ENCODE measurements at regions not wholly inside any gene's neighbourhood (a gene's known extent, or its start where the extent isn't known, plus 50 kb on each side); places are given as distances from the start of the nearest gene placed in this dataset.

DNA sequence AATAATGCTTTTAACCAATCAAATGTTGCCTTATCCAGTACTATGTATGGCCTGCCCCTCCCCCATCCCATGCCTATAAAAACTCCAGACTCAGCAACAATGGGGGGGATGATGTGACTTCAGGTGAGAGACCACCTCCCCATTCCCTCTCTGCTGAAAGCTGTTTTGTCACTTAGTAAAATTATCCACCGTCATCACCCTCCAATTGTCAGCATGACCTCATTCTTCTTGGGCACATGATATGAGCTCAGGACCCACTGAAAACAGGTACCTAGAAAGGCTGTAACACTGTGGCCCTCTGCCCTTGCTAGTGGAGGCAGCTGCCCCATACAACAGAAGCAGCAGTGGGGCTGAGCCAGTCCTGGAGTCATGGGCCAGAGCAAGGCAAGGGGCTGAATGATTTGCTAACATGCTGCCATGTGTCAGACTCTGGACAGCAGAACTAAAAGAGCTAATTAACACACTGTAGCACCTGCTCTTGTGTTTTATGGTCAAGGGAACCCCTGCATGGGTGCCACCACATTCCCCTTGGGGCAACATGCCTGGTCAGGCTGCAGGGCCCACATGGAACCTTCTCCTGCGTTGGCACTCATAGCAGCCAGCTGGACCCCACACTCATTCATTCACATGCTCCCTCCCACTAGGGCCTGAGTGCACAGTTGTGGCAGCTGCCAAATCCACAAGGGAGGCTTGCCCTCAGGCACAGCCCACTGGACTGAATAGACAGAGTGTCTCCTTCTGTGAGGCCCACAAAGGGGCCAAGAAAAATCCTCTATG, 722.2 kb upstream of the PCDH20 start:
- no peak overlapping the region for H3K23ac ChIP-seq (ENCODE audit: low read length)
- no peaks in the 10 kb centered on the region for H3K36me3 ChIP-seq (ENCODE audit: control insufficient read depth in 1 of 2, insufficient read depth in 2 of 2, low read length in 2 of 2)
- no peak overlapping the region for H2BK120ac ChIP-seq (ENCODE audit: insufficient read depth, low read length, poor library complexity)
- no peak overlapping the region for H3K4ac ChIP-seq (ENCODE audit: low read depth, low read length)
- H3K27ac ChIP-seq (ENCODE audit: low read depth, low read length), result no peak overlapping the region
- H3K4me2 ChIP-seq (ENCODE audit: low read length), result peak overlapping the region; percentile 36
- no peaks in the 10 kb centered on the region for H3K4me1 ChIP-seq (ENCODE audit: control insufficient read depth in 1 of 2, insufficient read depth in 2 of 2, low read length in 2 of 2)
- H2AFZ ChIP-seq (ENCODE audit: insufficient read depth, low read length, poor library complexity), result no peak overlapping the region
- H4K91ac ChIP-seq (ENCODE audit: low read depth, low read length), result no peak overlapping the region
- no peaks in the 10 kb centered on the region for H3K79me1 ChIP-seq (ENCODE audit: low read length)
- no peaks in the 10 kb centered on the region for H3K27me3 ChIP-seq (ENCODE audit: insufficient read depth, low read length)
- H2AK5ac ChIP-seq (ENCODE audit: low read length), result no peak overlapping the region
- no peak for DNase-seq
- no peak overlapping the region for H3K14ac ChIP-seq (ENCODE audit: low read length)
- no peaks in the 10 kb centered on the region for H3K9me3 ChIP-seq (ENCODE audit: insufficient read depth, low read depth, low read length)
- no peak overlapping the region for H3K4me3 ChIP-seq (ENCODE audit: low read depth, low read length)
- H4K12ac ChIP-seq (ENCODE audit: low read depth, low read length), result no peak overlapping the region
- H3K18ac ChIP-seq (ENCODE audit: low read length), result no peak overlapping the region
- H3K79me2 ChIP-seq (ENCODE audit: control insufficient read depth, insufficient read depth, low read length, poor library complexity), result no peaks in the 10 kb centered on the region
- no peak overlapping the region for H4K8ac ChIP-seq (ENCODE audit: low read depth, low read length)
- no CpG with 5 or more reads among the region's 2 CpGs for WGBS (ENCODE audit: extremely low coverage, insufficient coverage, insufficient read length)
- no peak overlapping the region for H2BK5ac ChIP-seq (ENCODE audit: low read depth, low read length, poor library complexity)
- no peak overlapping the region for H2BK12ac ChIP-seq (ENCODE audit: low read length)
- H3K9ac ChIP-seq (ENCODE audit: low read length), result no peak overlapping the region

DNA sequence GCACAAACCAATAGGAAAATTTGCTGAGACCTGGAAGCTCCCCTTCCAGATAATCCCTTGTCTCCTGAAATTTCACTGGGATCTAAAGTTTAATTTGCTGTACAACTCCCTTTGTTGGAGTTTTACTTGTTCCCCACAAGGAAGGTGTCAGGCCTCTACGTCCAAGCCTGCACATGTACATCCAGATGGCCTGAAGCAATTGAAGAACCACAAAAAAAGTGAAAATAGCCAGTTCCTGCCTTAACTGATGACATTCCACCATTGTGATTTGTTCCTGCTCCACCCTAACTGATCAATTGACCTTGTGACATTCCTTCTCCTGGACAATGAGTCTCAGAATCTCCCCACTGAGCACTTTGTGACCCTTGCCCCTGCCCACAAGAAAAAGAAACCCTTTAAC, 716.0 kb upstream of the PCDH20 start:
- Histone ChIP-seq H3K14ac (ENCODE audit: low read length) (no peak overlapping the region), H3K4me2 (ENCODE audit: low read length) (no peak overlapping the region), H2BK12ac (ENCODE audit: low read length) (no peak overlapping the region), H4K8ac (ENCODE audit: low read depth, low read length) (no peak overlapping the region), H3K79me2 (ENCODE audit: control insufficient read depth, insufficient read depth, low read length, poor library complexity) (no peaks in the 10 kb centered on the region), H2BK120ac (ENCODE audit: insufficient read depth, low read length, poor library complexity) (no peak overlapping the region), H3K23ac (ENCODE audit: low read length) (no peak overlapping the region), H4K91ac (ENCODE audit: low read depth, low read length) (no peak overlapping the region), H3K9me3 (ENCODE audit: insufficient read depth, low read depth, low read length) (no peaks in the 10 kb centered on the region), H3K27ac (ENCODE audit: low read depth, low read length) (no peak overlapping the region), H3K79me1 (ENCODE audit: low read length) (no peaks in the 10 kb centered on the region), H4K12ac (ENCODE audit: low read depth, low read length) (no peak overlapping the region), H3K9ac (ENCODE audit: low read length) (no peak overlapping the region), H3K4ac (ENCODE audit: low read depth, low read length) (no peak overlapping the region), H3K4me1 (ENCODE audit: control insufficient read depth in 1 of 2, insufficient read depth in 2 of 2, low read length in 2 of 2) (no peaks in the 10 kb centered on the region), H3K36me3 (ENCODE audit: control insufficient read depth in 1 of 2, insufficient read depth in 2 of 2, low read length in 2 of 2) (no peaks in the 10 kb centered on the region), H2BK5ac (ENCODE audit: low read depth, low read length, poor library complexity) (no peak overlapping the region), H3K4me3 (ENCODE audit: low read depth, low read length) (no peak overlapping the region), H2AK5ac (ENCODE audit: low read length) (no peak overlapping the region), H3K27me3 (ENCODE audit: insufficient read depth, low read length) (no peaks in the 10 kb centered on the region), H2AFZ (ENCODE audit: insufficient read depth, low read length, poor library complexity) (no peak overlapping the region), H3K18ac (ENCODE audit: low read length) (no peak overlapping the region)
- no peak for DNase-seq
- WGBS (ENCODE audit: extremely low coverage, insufficient coverage, insufficient read length), result no CpG with 5 or more reads among the region's 1 CpG

DNA sequence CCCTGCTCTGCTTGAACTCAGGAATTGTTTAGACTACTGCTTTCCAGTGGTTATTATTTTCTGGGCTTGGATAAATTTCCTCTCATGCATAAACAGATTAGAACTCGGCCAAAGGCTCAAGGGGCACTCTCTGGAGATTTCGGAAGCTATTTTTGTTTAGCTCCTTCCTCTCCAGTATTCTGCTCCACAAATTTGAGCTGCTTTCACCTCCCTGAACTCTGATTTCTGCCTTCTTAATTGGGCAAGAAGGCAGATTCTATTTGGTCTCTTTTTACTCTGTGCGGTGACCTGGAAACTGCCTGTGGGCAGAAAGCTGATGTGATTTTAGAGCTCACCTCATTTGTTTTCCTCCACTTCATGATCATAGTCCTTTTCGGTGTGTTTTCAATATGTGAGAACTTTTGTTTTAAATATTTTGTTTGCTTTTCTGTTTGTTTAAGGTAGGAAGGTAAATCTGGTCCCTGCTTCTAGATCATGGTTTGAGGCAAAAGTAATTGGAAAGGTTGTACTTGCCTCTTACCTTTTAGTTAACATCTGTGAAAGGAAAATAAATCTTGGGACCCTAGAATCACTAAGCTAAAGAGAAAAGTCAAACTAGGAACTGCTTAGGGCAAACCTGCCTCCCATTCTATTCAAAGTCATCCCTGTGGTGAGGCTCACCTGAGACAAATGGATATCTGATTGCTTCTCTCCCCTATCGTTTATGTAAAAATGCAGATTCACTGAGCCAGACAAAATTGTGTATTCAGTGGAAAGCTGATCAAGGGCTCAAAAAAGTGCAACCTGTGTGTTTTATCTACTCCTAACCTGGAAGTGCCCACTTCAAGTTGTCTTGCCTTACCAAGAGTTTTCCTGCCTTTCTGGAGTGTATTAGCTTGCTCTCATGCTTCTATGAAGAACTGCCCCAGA, 714.7 kb upstream of the PCDH20 start:
- Histone ChIP-seq H3K27ac (ENCODE audit: low read depth, low read length) (no peak overlapping the region), H3K9me3 (ENCODE audit: insufficient read depth, low read depth, low read length) (no peaks in the 10 kb centered on the region), H2BK5ac (ENCODE audit: low read depth, low read length, poor library complexity) (no peak overlapping the region), H2AK5ac (ENCODE audit: low read length) (no peak overlapping the region), H3K4me3 (ENCODE audit: low read depth, low read length) (no peak overlapping the region), H3K18ac (ENCODE audit: low read length) (no peak overlapping the region), H3K79me2 (ENCODE audit: control insufficient read depth, insufficient read depth, low read length, poor library complexity) (no peaks in the 10 kb centered on the region), H3K79me1 (ENCODE audit: low read length) (no peaks in the 10 kb centered on the region), H3K4me1 (ENCODE audit: control insufficient read depth in 1 of 2, insufficient read depth in 2 of 2, low read length in 2 of 2) (no peaks in the 10 kb centered on the region), H4K8ac (ENCODE audit: low read depth, low read length) (no peak overlapping the region), H2BK12ac (ENCODE audit: low read length) (no peak overlapping the region), H2BK120ac (ENCODE audit: insufficient read depth, low read length, poor library complexity) (no peak overlapping the region), H2AFZ (ENCODE audit: insufficient read depth, low read length, poor library complexity) (no peak overlapping the region), H3K36me3 (ENCODE audit: control insufficient read depth in 1 of 2, insufficient read depth in 2 of 2, low read length in 2 of 2) (no peaks in the 10 kb centered on the region), H4K91ac (ENCODE audit: low read depth, low read length) (no peak overlapping the region), H3K27me3 (ENCODE audit: insufficient read depth, low read length) (no peaks in the 10 kb centered on the region), H3K9ac (ENCODE audit: low read length) (no peak overlapping the region), H4K12ac (ENCODE audit: low read depth, low read length) (no peak overlapping the region), H3K23ac (ENCODE audit: low read length) (no peak overlapping the region), H3K4ac (ENCODE audit: low read depth, low read length) (no peak overlapping the region), H3K4me2 (ENCODE audit: low read length) (no peak overlapping the region), H3K14ac (ENCODE audit: low read length) (no peak overlapping the region)
- no peak for DNase-seq
- no CpG with 5 or more reads among the region's 5 CpGs for WGBS (ENCODE audit: extremely low coverage, insufficient coverage, insufficient read length)

DNA sequence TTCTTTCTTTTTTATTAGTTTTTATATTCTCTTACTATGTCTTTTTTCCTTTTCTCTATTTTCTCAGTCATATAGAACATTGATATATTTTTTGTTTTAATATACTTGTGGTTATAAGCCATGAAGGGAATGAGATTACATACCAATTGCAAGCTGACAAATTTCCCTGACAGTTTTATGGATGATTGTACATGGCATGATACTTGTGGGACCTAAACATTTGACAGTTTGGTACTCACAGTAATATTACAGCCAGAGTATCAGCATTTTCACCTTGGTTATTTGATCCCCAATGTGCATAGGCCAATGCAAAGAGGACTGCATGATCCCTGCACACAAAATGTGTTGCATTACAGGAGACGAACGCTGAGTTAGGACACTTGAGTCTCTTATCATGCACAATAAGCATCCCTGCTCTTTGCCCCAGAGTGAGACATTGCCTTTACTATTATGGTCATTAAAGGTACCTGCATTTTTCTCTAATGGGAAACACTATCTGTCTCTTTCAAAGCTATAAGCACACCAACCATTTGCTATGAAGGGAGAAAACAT, 713.4 kb upstream of the PCDH20 start:
- H2AK5ac ChIP-seq (ENCODE audit: low read length), result no peak overlapping the region
- H3K14ac ChIP-seq (ENCODE audit: low read length), result no peak overlapping the region
- H2BK12ac ChIP-seq (ENCODE audit: low read length), result no peak overlapping the region
- H3K79me2 ChIP-seq (ENCODE audit: control insufficient read depth, insufficient read depth, low read length, poor library complexity), result no peaks in the 10 kb centered on the region
- no peak overlapping the region for H3K9ac ChIP-seq (ENCODE audit: low read length)
- no peak overlapping the region for H3K27ac ChIP-seq (ENCODE audit: low read depth, low read length)
- no peaks in the 10 kb centered on the region for H3K27me3 ChIP-seq (ENCODE audit: insufficient read depth, low read length)
- no peak overlapping the region for H3K23ac ChIP-seq (ENCODE audit: low read length)
- no peak overlapping the region for H3K18ac ChIP-seq (ENCODE audit: low read length)
- H3K4ac ChIP-seq (ENCODE audit: low read depth, low read length), result no peak overlapping the region
- no peak overlapping the region for H2BK120ac ChIP-seq (ENCODE audit: insufficient read depth, low read length, poor library complexity)
- whole genome bisulfite sequencing (ENCODE audit: extremely low coverage, insufficient coverage, insufficient read length), result no CpG with 5 or more reads among the region's 2 CpGs
- no peak overlapping the region for H2AFZ ChIP-seq (ENCODE audit: insufficient read depth, low read length, poor library complexity)
- no peak overlapping the region for H4K12ac ChIP-seq (ENCODE audit: low read depth, low read length)
- H3K4me3 ChIP-seq (ENCODE audit: low read depth, low read length), result no peak overlapping the region
- H3K36me3 ChIP-seq (ENCODE audit: control insufficient read depth in 1 of 2, insufficient read depth in 2 of 2, low read length in 2 of 2), result no peaks in the 10 kb centered on the region
- no peaks in the 10 kb centered on the region for H3K4me1 ChIP-seq (ENCODE audit: control insufficient read depth in 1 of 2, insufficient read depth in 2 of 2, low read length in 2 of 2)
- H4K8ac ChIP-seq (ENCODE audit: low read depth, low read length), result no peak overlapping the region
- no peak overlapping the region for H2BK5ac ChIP-seq (ENCODE audit: low read depth, low read length, poor library complexity)
- DNase-seq, result no peak
- no peaks in the 10 kb centered on the region for H3K79me1 ChIP-seq (ENCODE audit: low read length)
- H3K9me3 ChIP-seq (ENCODE audit: insufficient read depth, low read depth, low read length), result no peaks in the 10 kb centered on the region
- H4K91ac ChIP-seq (ENCODE audit: low read depth, low read length), result no peak overlapping the region
- no peak overlapping the region for H3K4me2 ChIP-seq (ENCODE audit: low read length)
